Pancreas (tissue), 10 donors: ENCODE measurements at regions not wholly inside any gene's neighbourhood (a gene's known extent, or its start where the extent isn't known, plus 50 kb on each side); places are given as distances from the start of the nearest gene placed in this dataset.
A peak's percentile ranks its signal among the peaks of the same experiment; 100 is the strongest.

Source experiments
- ATAC-seq, 4 donors: fragments of 200-7000 bp; cut with Tn5 transposase; one replicate each; pipeline versions ENCODE4 v1.8.0 to v1.9.1; 2020; ENCODE audit warnings: mild to moderate bottlenecking in 4 of 4, moderate library complexity in 4 of 4
- DNase-seq, 6 donors: peaks; one replicate each; pipeline ENCODE4 v3.0.0-alpha.2; 2020
- FAIRE-seq: peaks from 2 replicates; lab custom pipeline; 2012; peaks lifted over from hg19 to GRCh38; lab: Jason Lieb, UNC
- H3K27ac ChIP-seq, 4 donors: fragments of 200-600 bp; sonication (generic); 1 replicate in 3 of 4; 2 replicates in 1 of 4; pipeline versions ENCODE4 v1.5.0 to v1.8.0; 2020
- H3K27me3 ChIP-seq, 4 donors: fragments of 200-600 bp; one replicate each; pipeline ENCODE4 v1.8.0; 2021
- H3K36me3 ChIP-seq, 3 donors: fragments of 200-600 bp; sonication (generic) in 1 of 3; one replicate each; pipeline versions ENCODE4 v1.5.0 to v1.8.0; 2020 to 2021
- H3K4me1 ChIP-seq, 3 donors: fragments of 200-600 bp; one replicate each; pipeline ENCODE4 v1.8.0; 2021
- H3K4me3 ChIP-seq, 4 donors: fragments of 200-600 bp; sonication (generic) in 2 of 4; one replicate each; pipeline versions ENCODE4 v1.5.0 to v1.8.0; 2020 to 2021
- H3K9me3 ChIP-seq, 4 donors: fragments of 200-600 bp; one replicate each; pipeline ENCODE4 v1.8.0; 2021
- CTCF ChIP-seq, 4 donors: fragments of 200-600 bp; sonication (generic) in 3 of 4; IDR thresholded peaks; one replicate each; pipeline versions ENCODE4 v1.5.0 to v1.8.0; 2021; ENCODE audit warnings: antibody characterized with exemption in 4 of 4
- WGBS, 2 donors: extraction: QIAGEN DNeasy Blood & Tissue Kit; methylation state at CpG; one replicate each; pipeline ENCODE4 v1.1.7; 2013; 5-methylcytosine and 5-hydroxymethylcytosine counted together
- intact Hi-C, 3 donors: fragments of 100-400 bp; cut with DNase I; formaldehyde crosslinking; loops; one replicate each; pipeline versions ENCODE4 v1.11.1 to v1.14.2; 2022
- donor health status: healthy with polysubstance abuse.
- donor health status: DM: no; HTN: no; CAD: no; lungs with moderate emphysema.
- donor health status: DM: no; HTN: no; CAD: no.
- donor health status: control.
- donor health status: control.
- donor health status: Bipolar disorder and iron deficiency.
- donor health status: DM: yes; HTN: yes; CAD: no.
- donor health status: DM: no; HTN: no; CAD: no.
- donor health status: DM: no; HTN: no; CAD: no.
- donor health status: DM: yes; HTN: yes; CAD: no.

GRCh38 chr22:22955866-22956535 is 68.4 kb downstream of the IGLL5 start:
- intact Hi-C loops, result loop anchor here (5.0 to 10.0 kb wide), 5 partner anchors 101 to 491 kb away; no protein-coding TSS in a partner anchor
- H3K36me3 ChIP-seq, result no peaks in the 10 kb centered on the region
- 17 to 19% methylated on average over 8 of the region's 8 CpGs for WGBS, 2 donors
- no peaks in the 10 kb centered on the region for H3K27me3 ChIP-seq
- H3K4me1 ChIP-seq, result no peaks in the 10 kb centered on the region
- H3K27ac ChIP-seq, result no peak overlapping the region
- H3K9me3 ChIP-seq, result no peaks in the 10 kb centered on the region
- peak; percentile 69 to 76 (median 72) for TF ChIP-seq CTCF (IDR thresholded peaks at IDR 0.05)
- FAIRE-seq (no peak), ATAC-seq (peak; percentile 74 to 88 (median 83)), DNase-seq (peak in 4 of 6 donors; percentile 39 to 66 (median 54))
- no peak overlapping the region for H3K4me3 ChIP-seq

- Histone ChIP-seq H3K4me1 (no peaks in the 10 kb centered on the region), H3K4me3 (no peak overlapping the region), H3K27ac (no peak overlapping the region), H3K9me3 (no peaks in the 10 kb centered on the region), H3K27me3 (no peaks in the 10 kb centered on the region), H3K36me3 (no peaks in the 10 kb centered on the region)
- no peak for DNase-seq
- no peak for FAIRE-seq
- 55 to 65% methylated on average over 5 of the region's 5 CpGs for WGBS, 2 donors
- ATAC-seq, result no peak
- intact Hi-C loops, result loop anchor here (5.0 to 10.0 kb wide), 5 partner anchors 102 to 492 kb away; no protein-coding TSS in a partner anchor
- TF ChIP-seq CTCF (IDR thresholded peaks at IDR 0.05), result no peak
Measured at GRCh38 chr22:22957090-22957489, 69.5 kb downstream of the IGLL5 start.

- H3K27ac ChIP-seq, result no peak overlapping the region
- DNase-seq, result no peak
- H3K27me3 ChIP-seq, result no peaks in the 10 kb centered on the region
- WGBS, 2 donors, result 61 to 74% methylated on average over 7 of the region's 7 CpGs
- H3K36me3 ChIP-seq, result no peaks in the 10 kb centered on the region
- no peak overlapping the region for H3K4me3 ChIP-seq
- no peak for TF ChIP-seq CTCF (IDR thresholded peaks at IDR 0.05)
- no peaks in the 10 kb centered on the region for H3K4me1 ChIP-seq
- ATAC-seq, result no peak
- intact Hi-C loops, result loop anchor here (5.0 to 10.0 kb wide), 5 partner anchors 104 to 494 kb away; no protein-coding TSS in a partner anchor
- no peaks in the 10 kb centered on the region for H3K9me3 ChIP-seq
- FAIRE-seq, result no peak
Measured at GRCh38 chr22:22958621-22959020, 71.0 kb downstream of the IGLL5 start.

DNA sequence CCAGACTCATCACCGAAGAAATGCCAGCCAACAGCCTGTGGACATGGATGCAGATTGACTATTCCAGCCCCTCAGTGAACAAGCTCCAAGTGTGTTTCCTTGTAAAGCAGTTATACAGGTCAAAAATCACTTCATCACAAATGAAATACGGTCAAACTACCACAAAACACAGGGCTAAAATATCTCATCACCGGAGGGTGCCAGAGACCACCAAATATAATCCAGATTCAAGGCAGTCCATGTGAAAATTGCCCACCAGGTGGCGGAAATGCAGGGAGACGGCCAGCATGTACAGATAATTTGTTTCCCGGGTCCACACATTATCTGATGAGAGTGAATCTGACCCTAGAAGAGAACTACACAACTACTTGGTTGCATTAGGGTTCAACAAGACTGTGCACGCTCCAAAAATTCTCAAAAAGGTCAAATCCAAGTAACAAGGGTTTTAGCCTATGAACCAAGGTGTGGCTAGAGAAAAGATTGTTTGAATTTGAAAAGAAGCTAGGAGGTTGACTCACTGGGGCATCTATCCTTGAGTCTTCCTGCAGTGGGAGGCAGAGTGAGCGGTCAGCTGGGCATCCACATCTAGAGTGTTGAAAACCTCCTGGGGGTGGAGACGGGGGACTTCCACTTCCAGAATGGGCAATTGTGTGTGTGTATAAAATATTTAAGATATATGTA is 71.7 kb downstream of the IGLL5 start:
- H3K27me3 ChIP-seq, result no peaks in the 10 kb centered on the region
- FAIRE-seq (peak; percentile 70), ATAC-seq (peak; percentile 69 to 92 (median 86)), DNase-seq (peak in 5 of 6 donors; percentile 39 to 83 (median 55))
- no peaks in the 10 kb centered on the region for H3K36me3 ChIP-seq
- H3K27ac ChIP-seq, result no peak overlapping the region
- no peaks in the 10 kb centered on the region for H3K4me1 ChIP-seq
- no peak overlapping the region for H3K4me3 ChIP-seq
- intact Hi-C loops, result loop anchor here (5.0 to 10.0 kb wide), 5 partner anchors 104 to 494 kb away; no protein-coding TSS in a partner anchor
- peak; percentile 33 to 82 (median 70) for TF ChIP-seq CTCF (IDR thresholded peaks at IDR 0.05)
- H3K9me3 ChIP-seq, result no peaks in the 10 kb centered on the region
- 22 to 32% methylated on average over 9 of the region's 9 CpGs for WGBS, 2 donors
